Mesendoderm (in vitro differentiated cells): ENCODE measurements at regions not wholly inside any gene's neighbourhood (a gene's known extent, or its start where the extent isn't known, plus 50 kb on each side); places are given as distances from the start of the nearest gene placed in this dataset.

Source experiments
- DNase-seq: peaks from one replicate; pipeline ENCODE4 v3.0.0; 2013
- H2AK5ac ChIP-seq: 2 replicates; pipeline ENCODE4 v1.6.1; 2013; ENCODE audit warnings: low read length, inconsistent platforms
- H2BK120ac ChIP-seq: 2 replicates; pipeline ENCODE4 v1.6.1; 2013; ENCODE audit warnings: low read depth, mild to moderate bottlenecking, low read length, moderate library complexity, mixed read lengths
- H2BK15ac ChIP-seq: replicated peaks from 2 replicates; pipeline ENCODE4 v1.6.1; 2013; ENCODE audit warnings: low read depth, mild to moderate bottlenecking, moderate library complexity
- H2BK5ac ChIP-seq: 2 replicates; pipeline ENCODE4 v1.6.1; 2013; ENCODE audit warnings: low read length, inconsistent platforms
- H3K18ac ChIP-seq: 2 replicates; pipeline ENCODE4 v1.6.1; 2013; ENCODE audit warnings: mild to moderate bottlenecking, low read length, mixed read lengths
- H3K23ac ChIP-seq: one replicate; pipeline ENCODE4 v1.6.1; 2013; ENCODE audit warnings: low read length
- H3K27ac ChIP-seq: 2 replicates; pipeline ENCODE4 v1.5.1; 2013; ENCODE audit warnings: low read depth, mild to moderate bottlenecking, inconsistent platforms, low read length, moderate library complexity
- H3K27me3 ChIP-seq: 2 replicates; pipeline ENCODE4 v1.6.1; 2013; ENCODE audit warnings: low read length, control low read depth, mild to moderate bottlenecking, inconsistent platforms; ENCODE audit not compliant: insufficient read depth, poor library complexity
- H3K36me3 ChIP-seq: 2 replicates; pipeline ENCODE4 v1.6.1; 2013; ENCODE audit warnings: low read length, inconsistent platforms; ENCODE audit not compliant: control insufficient read depth, insufficient read depth
- H3K4ac ChIP-seq: one replicate; pipeline ENCODE4 v1.6.1; 2013; ENCODE audit warnings: low read depth, mild to moderate bottlenecking, low read length, moderate library complexity
- H3K4me1 ChIP-seq: 2 replicates; pipeline ENCODE4 v1.6.1; 2013; ENCODE audit warnings: low read depth, low read length, inconsistent platforms; ENCODE audit not compliant: control insufficient read depth
- H3K4me2 ChIP-seq: 2 replicates; pipeline ENCODE4 v1.6.1; 2013; ENCODE audit warnings: low read length
- H3K4me3 ChIP-seq: 2 replicates; pipeline ENCODE4 v1.5.1; 2013; ENCODE audit warnings: mild to moderate bottlenecking, low read length
- H3K56ac ChIP-seq: one replicate; pipeline ENCODE4 v1.6.1; 2013; ENCODE audit warnings: low read length
- H3K79me1 ChIP-seq: 2 replicates; pipeline ENCODE4 v1.6.1; 2013; ENCODE audit warnings: low read length, inconsistent platforms
- H3K79me2 ChIP-seq: 2 replicates; pipeline ENCODE4 v1.6.1; 2013; ENCODE audit warnings: mild to moderate bottlenecking, low read length; ENCODE audit not compliant: control insufficient read depth, insufficient read depth
- H3K9ac ChIP-seq: 2 replicates; pipeline ENCODE4 v1.6.1; 2013; ENCODE audit warnings: low read length, inconsistent platforms
- H4K5ac ChIP-seq: one replicate; pipeline ENCODE4 v1.6.1; 2013; ENCODE audit warnings: low read length
- H4K8ac ChIP-seq: one replicate; pipeline ENCODE4 v1.6.1; 2013; ENCODE audit warnings: low read depth, mild to moderate bottlenecking, control low read depth, low read length, moderate library complexity
- WGBS: extraction: QIAGEN DNeasy Blood & Tissue Kit; methylation state at CpG from one replicate; pipeline ENCODE4 v1.1.7; 2013; ENCODE audit warnings: low lambda C conversion rate, missing lambda C conversion rate; ENCODE audit not compliant: insufficient coverage; ENCODE audit errors: extremely low coverage; 5-methylcytosine and 5-hydroxymethylcytosine counted together

DNA sequence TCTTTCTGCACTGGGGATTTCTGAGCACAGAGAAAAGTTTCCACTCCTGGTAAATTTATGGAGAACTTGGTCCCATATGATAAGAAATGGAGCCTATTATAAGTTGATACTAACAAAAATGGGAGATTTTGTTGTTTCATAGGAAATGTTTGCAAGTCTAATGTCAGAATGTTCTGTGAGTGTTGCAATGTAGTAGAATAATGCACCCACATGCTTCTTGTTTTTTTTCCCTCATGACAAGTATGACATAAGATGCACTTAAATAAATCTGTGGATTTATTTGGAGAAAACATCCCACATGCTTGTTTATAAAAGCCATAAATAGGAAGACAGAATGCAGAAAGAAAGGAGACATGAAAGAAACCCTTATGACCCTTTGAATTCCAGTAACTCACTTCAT is 50.8 kb upstream of the KCNJ6 start:
- Histone ChIP-seq H4K5ac (no peak overlapping the region), H3K9ac (no peak overlapping the region), H3K4ac (no peak overlapping the region), H3K4me3 (no peak overlapping the region), H3K4me1 (no peaks in the 10 kb centered on the region), H2BK5ac (no peak overlapping the region), H3K4me2 (no peak overlapping the region), H3K27me3 (no peaks in the 10 kb centered on the region), H3K56ac (no peak overlapping the region), H3K79me1 (no peaks in the 10 kb centered on the region), H2BK120ac (no peak overlapping the region), H3K27ac (no peak overlapping the region), H3K23ac (no peak overlapping the region), H2AK5ac (no peak overlapping the region), H3K79me2 (no peaks in the 10 kb centered on the region), H2BK15ac (no peak overlapping the region), H3K36me3 (no peaks in the 10 kb centered on the region), H3K18ac (no peak overlapping the region), H4K8ac (no peak overlapping the region)
- DNase-seq = no peak

DNA sequence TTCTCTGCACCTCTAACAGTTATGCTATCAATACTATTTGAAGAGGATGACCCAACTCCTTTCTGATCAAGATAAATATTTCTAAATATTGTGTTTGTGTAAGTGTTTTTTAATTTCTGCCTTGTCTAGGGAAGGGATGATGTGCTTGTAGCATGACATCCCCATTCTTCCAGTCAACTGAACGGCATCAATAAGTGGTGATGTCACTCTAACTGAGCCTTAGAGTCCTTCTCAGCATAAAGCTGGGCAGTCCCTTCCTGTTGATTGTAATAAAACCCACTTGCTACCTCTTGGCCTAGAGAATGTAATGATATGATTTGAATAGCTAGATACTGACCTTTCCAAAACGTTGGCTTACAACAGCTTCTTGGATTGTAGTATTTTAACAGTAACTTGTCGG is 52.5 kb upstream of the KCNJ6 start:
- Histone ChIP-seq H3K4me2 (no peak overlapping the region), H3K23ac (no peak overlapping the region), H3K56ac (no peak overlapping the region), H3K9ac (no peak overlapping the region), H4K5ac (no peak overlapping the region), H3K27ac (no peak overlapping the region), H3K18ac (no peak overlapping the region), H4K8ac (no peak overlapping the region), H2BK120ac (no peak overlapping the region), H3K79me2 (no peaks in the 10 kb centered on the region), H3K36me3 (no peaks in the 10 kb centered on the region), H3K4ac (no peak overlapping the region), H3K79me1 (no peaks in the 10 kb centered on the region), H3K4me3 (no peak overlapping the region), H3K27me3 (no peaks in the 10 kb centered on the region), H2BK15ac (no peak overlapping the region), H2AK5ac (no peak overlapping the region), H2BK5ac (no peak overlapping the region), H3K4me1 (no peaks in the 10 kb centered on the region)
- no CpG with 5 or more reads among the region's 3 CpGs for WGBS
- no peak for DNase-seq

DNA sequence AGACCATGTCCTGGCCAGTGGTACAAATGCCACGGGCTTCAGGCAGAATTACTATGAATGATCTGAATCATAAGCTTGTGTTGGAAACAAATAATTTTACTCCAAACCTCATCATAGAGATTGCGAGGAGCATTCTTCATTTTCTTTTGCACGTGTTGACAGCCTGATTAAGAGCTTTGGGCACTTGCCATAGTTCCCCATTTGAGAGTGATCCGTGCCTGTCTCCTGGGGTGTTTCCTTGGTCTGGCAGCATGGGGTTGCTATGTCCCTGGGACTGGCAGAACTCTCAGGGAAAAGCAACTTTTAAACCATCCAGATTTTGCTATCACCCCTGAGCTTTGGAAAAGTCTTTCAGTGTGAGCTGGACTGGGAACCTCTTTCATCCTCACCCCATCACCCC is 54.3 kb upstream of the KCNJ6 start:
- Histone ChIP-seq H3K4me3 (no peak overlapping the region), H3K56ac (no peak overlapping the region), H2AK5ac (no peak overlapping the region), H2BK15ac (no peak overlapping the region), H3K9ac (no peak overlapping the region), H2BK5ac (no peak overlapping the region), H3K23ac (no peak overlapping the region), H3K4me2 (no peak overlapping the region), H3K4me1 (no peaks in the 10 kb centered on the region), H3K4ac (no peak overlapping the region), H3K79me1 (no peaks in the 10 kb centered on the region), H4K8ac (no peak overlapping the region), H4K5ac (no peak overlapping the region), H3K27ac (no peak overlapping the region), H3K18ac (no peak overlapping the region), H3K27me3 (no peaks in the 10 kb centered on the region), H3K36me3 (no peaks in the 10 kb centered on the region), H3K79me2 (no peaks in the 10 kb centered on the region), H2BK120ac (no peak overlapping the region)
- DNase-seq = no peak
- no CpG with 5 or more reads among the region's 4 CpGs for WGBS

DNA sequence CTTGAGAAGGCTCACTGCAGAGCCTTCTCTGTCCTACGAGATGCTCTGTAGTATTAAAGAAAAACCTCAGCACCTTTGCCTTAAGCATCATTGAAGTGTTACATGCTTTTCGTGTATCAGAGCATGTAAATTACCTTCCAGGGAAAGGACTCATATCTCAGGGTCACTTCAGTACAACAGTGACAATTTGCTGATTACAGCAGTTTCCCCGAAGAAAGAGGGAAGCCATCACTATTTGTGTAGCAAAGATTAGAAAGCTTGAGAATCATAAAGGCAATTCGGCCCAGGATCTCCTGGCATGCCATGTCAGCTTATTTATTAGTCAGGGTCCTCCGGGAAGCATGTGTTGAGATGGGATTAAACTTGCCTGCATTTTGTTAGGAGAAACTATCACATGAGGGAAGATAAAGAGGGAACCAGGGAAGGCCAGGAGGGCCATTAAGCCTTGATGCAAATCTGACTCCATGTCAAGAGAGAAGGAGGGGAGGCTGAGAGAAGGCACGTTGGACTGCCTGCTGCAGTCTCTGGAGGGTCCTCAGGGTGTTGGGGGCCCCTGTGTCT is 55.2 kb upstream of the KCNJ6 start:
- Histone ChIP-seq H3K79me1 (no peaks in the 10 kb centered on the region), H3K4me3 (no peak overlapping the region), H3K56ac (no peak overlapping the region), H2BK5ac (no peak overlapping the region), H2BK120ac (no peak overlapping the region), H3K9ac (no peak overlapping the region), H3K18ac (no peak overlapping the region), H3K36me3 (no peaks in the 10 kb centered on the region), H2AK5ac (no peak overlapping the region), H3K23ac (no peak overlapping the region), H3K4me1 (no peaks in the 10 kb centered on the region), H2BK15ac (no peak overlapping the region), H3K4ac (no peak overlapping the region), H4K8ac (no peak overlapping the region), H3K27me3 (no peaks in the 10 kb centered on the region), H4K5ac (no peak overlapping the region), H3K27ac (no peak overlapping the region), H3K4me2 (no peak overlapping the region), H3K79me2 (no peaks in the 10 kb centered on the region)
- DNase-seq = no peak
- WGBS = no CpG with 5 or more reads among the region's 6 CpGs

DNA sequence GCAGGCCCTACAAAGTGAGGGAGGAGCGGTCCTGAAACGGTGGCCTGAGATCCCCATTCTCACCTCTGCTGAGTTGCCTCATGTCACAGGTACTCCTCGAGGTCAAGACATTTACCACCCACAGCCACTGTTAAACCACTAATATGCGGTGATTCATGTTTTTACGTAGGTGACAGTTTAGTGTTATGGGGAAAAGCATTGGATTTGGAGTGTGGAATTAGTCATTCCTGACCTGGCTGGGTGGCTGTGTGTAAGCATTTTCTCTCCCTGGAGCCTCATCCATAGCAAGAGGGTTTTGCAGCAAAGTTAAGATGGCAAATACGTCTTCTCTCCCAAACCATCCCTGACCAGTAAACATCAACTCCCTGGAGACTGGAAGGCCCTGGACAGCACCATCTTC is 57.8 kb upstream of the KCNJ6 start:
- Histone ChIP-seq H4K8ac (no peak overlapping the region), H4K5ac (no peak overlapping the region), H3K79me1 (no peaks in the 10 kb centered on the region), H2BK120ac (no peak overlapping the region), H2BK15ac (no peak overlapping the region), H2BK5ac (no peak overlapping the region), H2AK5ac (no peak overlapping the region), H3K23ac (no peak overlapping the region), H3K4me2 (no peak overlapping the region), H3K36me3 (no peaks in the 10 kb centered on the region), H3K4ac (no peak overlapping the region), H3K9ac (no peak overlapping the region), H3K18ac (no peak overlapping the region), H3K4me1 (no peaks in the 10 kb centered on the region), H3K27ac (no peak overlapping the region), H3K4me3 (no peak overlapping the region), H3K56ac (no peak overlapping the region), H3K79me2 (no peaks in the 10 kb centered on the region), H3K27me3 (no peaks in the 10 kb centered on the region)
- WGBS = no CpG with 5 or more reads among the region's 6 CpGs
- no peak for DNase-seq

DNA sequence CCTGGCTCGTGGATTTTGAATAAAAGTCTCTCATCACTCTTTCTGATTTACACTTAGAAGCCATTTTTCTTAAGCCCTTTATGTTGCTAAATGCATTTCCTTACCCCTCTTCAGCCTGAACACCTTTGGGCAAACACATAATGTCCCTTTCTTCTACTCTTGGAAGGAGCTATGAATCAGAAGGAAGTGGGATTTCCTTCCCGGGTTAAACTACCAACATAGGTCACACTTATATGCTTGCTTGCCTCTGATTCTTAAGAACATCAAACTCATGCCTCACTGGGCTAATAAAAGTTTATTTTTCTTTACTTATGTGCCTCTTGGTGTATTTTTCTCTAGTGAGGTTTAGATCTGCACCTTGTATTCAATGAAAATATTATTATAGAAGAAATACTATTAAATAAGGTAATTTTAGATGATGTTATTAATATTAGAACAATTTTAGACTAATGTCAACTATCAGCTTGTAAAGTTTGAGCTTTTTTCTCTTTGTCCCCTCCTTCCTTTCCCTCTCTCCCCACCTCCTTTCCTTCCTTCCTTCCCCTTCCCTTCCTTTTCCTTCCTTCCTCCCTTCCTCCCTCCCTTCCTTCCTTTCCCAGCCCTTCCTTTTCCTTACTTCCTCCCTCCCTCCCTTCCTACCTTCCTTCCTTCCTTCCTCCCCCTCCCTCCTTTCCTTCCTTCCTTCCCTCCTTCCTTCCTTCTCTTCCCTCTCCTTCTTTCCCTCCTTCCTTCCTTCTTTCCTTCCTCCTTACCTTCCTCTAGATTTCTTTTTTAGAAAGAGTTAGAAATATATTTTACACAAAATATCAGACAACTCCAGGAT is 66.5 kb upstream of the KCNJ6 start:
- Histone ChIP-seq H3K56ac (no peak overlapping the region), H3K27me3 (no peaks in the 10 kb centered on the region), H3K36me3 (no peaks in the 10 kb centered on the region), H3K23ac (no peak overlapping the region), H3K79me1 (no peaks in the 10 kb centered on the region), H4K8ac (no peak overlapping the region), H3K4me3 (no peak overlapping the region), H2BK5ac (no peak overlapping the region), H3K4ac (no peak overlapping the region), H2AK5ac (no peak overlapping the region), H3K79me2 (no peaks in the 10 kb centered on the region), H2BK120ac (no peak overlapping the region), H3K18ac (no peak overlapping the region), H2BK15ac (no peak overlapping the region), H3K4me2 (no peak overlapping the region), H3K9ac (no peak overlapping the region), H4K5ac (no peak overlapping the region), H3K27ac (no peak overlapping the region), H3K4me1 (no peaks in the 10 kb centered on the region)
- DNase-seq = no peak
- no CpG with 5 or more reads among the region's 2 CpGs for WGBS
